AG04450 (cell line): ENCODE measurements at regions not wholly inside any gene's neighbourhood (a gene's known extent, or its start where the extent isn't known, plus 50 kb on each side); places are given as distances from the start of the nearest gene placed in this dataset.
A peak's percentile ranks its signal among the peaks of the same experiment; 100 is the strongest.

Experiments used
- CTCF ChIA-PET: fragments of 300-600, 350-600 bp; formaldehyde crosslinking; extraction: SDS; loops from one replicate; lab custom pipeline; 2022; ENCODE audit warnings: antibody characterized with exemption, inconsistent platforms; lab: Charles Lee
- POLR2A ChIA-PET: fragments of 350-600 bp; formaldehyde crosslinking; extraction: SDS; loops from one replicate; lab custom pipeline; 2021; ENCODE audit warnings: antibody characterized with exemption, inconsistent platforms; lab: Yijun Ruan, JAX
- DNase-seq: peaks from one replicate; pipeline ENCODE4 v3.0.0-alpha.2; 2011; ENCODE audit warnings: low read depth, low spot score
- H3K27ac ChIP-seq: one replicate; pipeline ENCODE4 v1.5.1; 2012; ENCODE audit warnings: low read depth, low read length, control low read depth
- H3K27me3 ChIP-seq: one replicate; pipeline ENCODE4 v1.6.0; 2012; ENCODE audit warnings: low read length; ENCODE audit not compliant: control insufficient read depth, insufficient read depth
- H3K4me3 ChIP-seq: 2 replicates; pipeline ENCODE4 v1.5.1; 2011; ENCODE audit warnings: mild to moderate bottlenecking, low read depth, low read length, control low read depth
- H3K9me3 ChIP-seq: 2 replicates; pipeline ENCODE4 v1.5.1; 2012; ENCODE audit warnings: low read length; ENCODE audit not compliant: control insufficient read depth, insufficient read depth
- TF ChIP-seq, protein P1 (sequence below): IDR thresholded peaks from 2 replicates; pipeline ENCODE4 v1.5.1; 2011; ENCODE audit warnings: low read depth, low read length, control low read depth, inconsistent platforms

DNA sequence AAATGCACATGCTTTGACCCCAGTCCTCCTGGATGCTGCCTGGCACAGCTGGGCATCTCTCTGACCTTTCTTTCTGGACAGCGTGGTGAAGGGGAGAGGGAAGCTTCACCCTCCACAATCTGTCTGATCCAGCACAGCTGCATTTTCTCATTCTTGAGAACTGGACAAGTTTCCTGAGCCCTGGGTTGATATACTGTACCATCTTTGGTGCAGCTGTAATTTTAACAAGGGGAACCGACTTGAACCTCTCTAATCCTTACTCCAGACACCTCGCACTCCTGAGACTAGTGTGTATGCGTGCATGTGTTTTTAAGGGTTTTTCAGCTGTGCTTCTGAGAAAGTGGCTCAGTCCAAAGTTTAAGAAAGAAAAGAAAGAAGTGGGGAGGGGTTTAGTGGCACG is 655.7 kb downstream of the INHBA start:
- Histone ChIP-seq H3K27me3 (peaks cover 2% of the 10 kb centered on the region), H3K4me3 (no peak overlapping the region), H3K27ac (no peak overlapping the region), H3K9me3 (peaks cover 9% of the 10 kb centered on the region; the same call in 1 of the 2 replicates)
- TF ChIP-seq, protein P1, sequence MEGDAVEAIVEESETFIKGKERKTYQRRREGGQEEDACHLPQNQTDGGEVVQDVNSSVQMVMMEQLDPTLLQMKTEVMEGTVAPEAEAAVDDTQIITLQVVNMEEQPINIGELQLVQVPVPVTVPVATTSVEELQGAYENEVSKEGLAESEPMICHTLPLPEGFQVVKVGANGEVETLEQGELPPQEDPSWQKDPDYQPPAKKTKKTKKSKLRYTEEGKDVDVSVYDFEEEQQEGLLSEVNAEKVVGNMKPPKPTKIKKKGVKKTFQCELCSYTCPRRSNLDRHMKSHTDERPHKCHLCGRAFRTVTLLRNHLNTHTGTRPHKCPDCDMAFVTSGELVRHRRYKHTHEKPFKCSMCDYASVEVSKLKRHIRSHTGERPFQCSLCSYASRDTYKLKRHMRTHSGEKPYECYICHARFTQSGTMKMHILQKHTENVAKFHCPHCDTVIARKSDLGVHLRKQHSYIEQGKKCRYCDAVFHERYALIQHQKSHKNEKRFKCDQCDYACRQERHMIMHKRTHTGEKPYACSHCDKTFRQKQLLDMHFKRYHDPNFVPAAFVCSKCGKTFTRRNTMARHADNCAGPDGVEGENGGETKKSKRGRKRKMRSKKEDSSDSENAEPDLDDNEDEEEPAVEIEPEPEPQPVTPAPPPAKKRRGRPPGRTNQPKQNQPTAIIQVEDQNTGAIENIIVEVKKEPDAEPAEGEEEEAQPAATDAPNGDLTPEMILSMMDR: no peak
- POLR2A ChIA-PET: no interaction called here
- DNase-seq: no peak
- CTCF ChIA-PET: interaction anchor here (0.6 to 1.5 kb wide), 3 partner anchors 44 to 681 kb away, joined by 3 to 4 read pairs (median 4); no protein-coding TSS in a partner anchor

- TF ChIP-seq, protein P1: no peak
- ChIA-PET POLR2A (no interaction called here), CTCF (interaction anchor here (0.6 to 1.5 kb wide), 3 partner anchors 44 to 682 kb away, joined by 3 to 4 read pairs (median 4); no protein-coding TSS in a partner anchor)
- peak overlapping the region; percentile 31 for H3K27ac ChIP-seq
- H3K4me3 ChIP-seq: no peak overlapping the region
- peaks cover 9% of the 10 kb centered on the region; the same call in 1 of the 2 replicates for H3K9me3 ChIP-seq
- H3K27me3 ChIP-seq: peaks cover 2% of the 10 kb centered on the region
- no peak for DNase-seq
These were observed 656.1 kb downstream of the INHBA start for GRCh38 chr7:41046776-41047175.

DNA sequence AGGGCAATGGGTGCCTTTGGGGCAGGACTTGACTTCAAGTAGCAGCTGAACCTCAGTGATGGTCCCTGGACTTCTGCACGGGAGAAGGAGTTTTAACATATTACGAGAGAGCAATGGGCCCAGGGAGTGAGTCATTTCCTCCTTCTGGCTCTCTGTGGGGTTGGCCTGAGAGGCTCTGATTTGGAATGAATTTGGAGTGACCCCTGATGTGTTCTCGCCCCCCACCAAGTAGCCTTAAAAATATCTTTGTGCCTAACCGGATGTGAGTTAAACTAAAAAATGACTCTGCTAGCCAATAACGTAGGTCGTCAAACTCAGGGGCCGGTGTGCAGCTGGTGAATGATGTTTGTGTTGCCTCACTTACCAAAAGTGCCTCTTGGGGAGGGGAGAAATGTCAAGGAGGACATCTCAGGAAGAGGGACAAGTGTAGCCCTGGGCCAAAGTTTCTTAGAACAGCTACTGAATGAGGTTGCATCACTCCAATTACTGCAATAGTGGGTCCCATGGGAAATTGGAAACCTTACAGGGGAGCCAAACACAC is 656.6 kb downstream of the INHBA start:
- peak overlapping the region; percentile 47 for H3K27ac ChIP-seq
- H3K4me3 ChIP-seq: no peak overlapping the region
- peaks cover 2% of the 10 kb centered on the region for H3K27me3 ChIP-seq
- ChIA-PET CTCF (interaction anchor here (1.5 kb wide), 1 partner anchor 43 kb away, joined by 3 read pairs; no protein-coding TSS in a partner anchor), POLR2A (no interaction called here)
- TF ChIP-seq, protein P1: no peak
- DNase-seq: no peak
- peaks cover 9% of the 10 kb centered on the region; the same call in 1 of the 2 replicates for H3K9me3 ChIP-seq

DNA sequence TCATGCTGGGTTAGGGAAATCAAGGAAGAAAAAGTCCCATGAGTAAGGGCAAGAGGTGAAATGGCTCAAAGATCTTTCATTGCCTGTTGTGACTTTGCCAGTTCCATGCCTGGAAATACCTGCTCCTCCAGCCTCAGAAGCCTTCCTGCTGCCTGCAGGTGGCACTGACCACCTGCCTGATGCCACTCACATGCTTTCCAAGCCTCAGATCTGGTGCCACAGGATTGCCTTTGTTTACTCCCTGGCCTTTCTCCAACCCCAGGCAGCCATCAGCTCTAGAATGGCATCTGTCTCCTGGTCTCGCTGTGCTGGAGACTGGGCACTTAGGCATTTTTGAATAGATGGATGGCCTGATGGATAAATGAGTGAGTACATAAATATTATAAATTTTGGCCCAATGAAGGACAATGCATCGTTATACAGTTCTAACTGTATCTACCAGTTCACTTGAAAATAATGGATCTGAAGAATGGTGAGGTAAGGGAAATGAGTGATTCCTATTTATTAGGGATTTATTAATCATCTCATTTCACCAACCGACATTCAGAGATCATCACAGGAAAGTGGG is 657.2 kb downstream of the INHBA start:
- POLR2A ChIA-PET: no interaction called here
- Histone ChIP-seq H3K4me3 (no peak overlapping the region), H3K27ac (peak overlapping the region; percentile 47), H3K9me3 (peaks cover 9% of the 10 kb centered on the region; the same call in 1 of the 2 replicates), H3K27me3 (peaks cover 2% of the 10 kb centered on the region)
- CTCF ChIA-PET: interaction anchor here (0.7 kb wide), 1 partner anchor 652 kb away, joined by 3 read pairs; no protein-coding TSS in a partner anchor
- DNase-seq: no peak
- TF ChIP-seq, protein P1: no peak

DNA sequence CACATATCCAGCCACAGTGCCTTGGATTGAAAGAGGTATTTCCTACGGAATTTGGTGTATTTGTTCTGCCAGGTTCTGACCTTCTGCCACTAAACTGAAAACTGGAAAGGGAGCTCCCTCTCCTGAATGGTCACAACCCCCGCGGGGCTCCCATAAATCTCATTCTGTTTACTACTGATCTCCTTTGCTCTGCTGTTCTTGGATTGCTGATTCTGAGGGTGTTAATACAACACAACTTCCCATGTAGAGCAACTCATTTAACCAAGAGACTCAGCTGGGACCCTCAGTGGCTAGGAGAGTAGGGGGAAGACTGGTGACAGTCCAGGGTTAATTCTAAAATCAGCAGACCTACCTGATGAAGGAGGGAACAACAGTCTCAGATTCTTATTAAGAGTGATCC is 662.9 kb downstream of the INHBA start:
- CTCF ChIA-PET: no interaction called here
- TF ChIP-seq, protein P1: no peak
- peaks cover 2% of the 10 kb centered on the region for H3K27me3 ChIP-seq

More for the DNA sequence above, 662.9 kb downstream of the INHBA start:
- Histone ChIP-seq H3K27ac (no peak overlapping the region), H3K9me3 (peaks cover 9% of the 10 kb centered on the region), H3K4me3 (no peak overlapping the region)
- DNase-seq: no peak
- POLR2A ChIA-PET: interaction anchor here (0.8 kb wide), 1 partner anchor 12 kb away, joined by 3 read pairs; no protein-coding TSS in a partner anchor
